ACC112 (cell line): ENCODE measurements at regions not wholly inside any gene's neighbourhood (a gene's known extent, or its start where the extent isn't known, plus 50 kb on each side); places are given as distances from the start of the nearest gene placed in this dataset.
"Not testable (repeated sequence)": the region's sequence is repeated elsewhere in the genome, so short reads cannot be mapped to it uniquely, and the experiment has no call there.

ENCODE experiments used
- H2AFZ ChIP-seq: fragments of 200-600 bp; sonication (generic); one replicate; pipeline ENCODE4 v1.6.0; 2017; ENCODE audit warnings: antibody characterized with exemption, low read length; ENCODE audit not compliant: unreplicated experiment
- H3K27ac ChIP-seq: fragments of 200-600 bp; sonication (generic); 2 replicates; pipeline ENCODE4 v1.5.1; 2014; ENCODE audit warnings: low read depth, mild to moderate bottlenecking, antibody characterized with exemption, low read length, moderate library complexity
- H3K27me3 ChIP-seq: fragments of 200-600 bp; sonication (generic); 2 replicates; pipeline ENCODE4 v1.6.1; 2014; ENCODE audit warnings: mild to moderate bottlenecking, antibody characterized with exemption, low read length, moderate library complexity, mixed read lengths; ENCODE audit not compliant: insufficient read depth
- H3K36me3 ChIP-seq: fragments of 200-600 bp; sonication (generic); 2 replicates; pipeline ENCODE4 v1.6.1; 2016; ENCODE audit warnings: mild to moderate bottlenecking, antibody characterized with exemption, low read length, moderate library complexity, mixed read lengths; ENCODE audit not compliant: insufficient read depth
- H3K4me1 ChIP-seq: fragments of 200-600 bp; sonication (generic); one replicate; pipeline ENCODE4 v1.6.1; 2016; ENCODE audit warnings: low read length, mixed read lengths; ENCODE audit not compliant: insufficient read depth, unreplicated experiment, control insufficient read depth
- H3K4me3 ChIP-seq: fragments of 200-600 bp; sonication (generic); 2 replicates; pipeline ENCODE4 v1.5.1; 2014; ENCODE audit warnings: mild to moderate bottlenecking, low read depth, low read length
- H3K79me2 ChIP-seq: fragments of 200-600 bp; sonication (generic); one replicate; pipeline ENCODE4 v1.6.0; 2016; ENCODE audit warnings: low read length; ENCODE audit not compliant: control insufficient read depth, unreplicated experiment, insufficient read depth

- Histone ChIP-seq H3K27ac (no peak overlapping the region), H2AFZ (no peak overlapping the region), H3K4me3 (no peak overlapping the region), H3K79me2 (no peaks in the 10 kb centered on the region), H3K36me3 (no peaks in the 10 kb centered on the region), H3K4me1 (no peaks in the 10 kb centered on the region), H3K27me3 (no peaks in the 10 kb centered on the region)
Measured at GRCh38 chr18:30163573-30163972, 879.0 kb downstream of the DSC3 start.

- Histone ChIP-seq H3K36me3 (no peaks in the 10 kb centered on the region), H3K79me2 (no peaks in the 10 kb centered on the region), H3K4me3 (no peak overlapping the region), H3K4me1 (no peaks in the 10 kb centered on the region), H2AFZ (no peak overlapping the region), H3K27me3 (no peaks in the 10 kb centered on the region), H3K27ac (no peak overlapping the region)
Measured at GRCh38 chr18:30160124-30160523, 882.4 kb downstream of the DSC3 start.

- H3K79me2 ChIP-seq, result no peaks in the 10 kb centered on the region
- H3K4me1 ChIP-seq, result no peaks in the 10 kb centered on the region
- H3K27me3 ChIP-seq, result no peaks in the 10 kb centered on the region
- no peak overlapping the region for H3K4me3 ChIP-seq
- no peak overlapping the region for H2AFZ ChIP-seq
- no peak overlapping the region for H3K27ac ChIP-seq
- no peaks in the 10 kb centered on the region for H3K36me3 ChIP-seq
Measured at GRCh38 chr18:30150586-30151250, 891.8 kb downstream of the DSC3 start.

- H3K27me3 ChIP-seq, result no peaks in the 10 kb centered on the region
- no peaks in the 10 kb centered on the region for H3K79me2 ChIP-seq
- H2AFZ ChIP-seq, result no peak overlapping the region
- no peak overlapping the region for H3K27ac ChIP-seq
- H3K4me1 ChIP-seq, result no peaks in the 10 kb centered on the region
- no peaks in the 10 kb centered on the region for H3K36me3 ChIP-seq
- no peak overlapping the region for H3K4me3 ChIP-seq
Measured at GRCh38 chr18:30149585-30149984, 893.0 kb downstream of the DSC3 start.

GRCh38 chr18:30142870-30143269, 899.7 kb downstream of the DSC3 start:
- peak overlapping the region; percentile 47; the same call in 1 of the 2 replicates for H3K4me3 ChIP-seq
- H2AFZ ChIP-seq, result peak overlapping the region; percentile 84
- H3K27me3 ChIP-seq, result no peaks in the 10 kb centered on the region
- no peaks in the 10 kb centered on the region for H3K36me3 ChIP-seq
- H3K27ac ChIP-seq, result no peak overlapping the region
- no peaks in the 10 kb centered on the region for H3K79me2 ChIP-seq
- H3K4me1 ChIP-seq, result no peaks in the 10 kb centered on the region

- Histone ChIP-seq H3K4me3 (peak overlapping the region; percentile 47; the same call in 1 of the 2 replicates), H3K4me1 (no peaks in the 10 kb centered on the region), H3K36me3 (no peaks in the 10 kb centered on the region), H3K27ac (no peak overlapping the region), H2AFZ (peak overlapping the region; percentile 84), H3K27me3 (no peaks in the 10 kb centered on the region), H3K79me2 (no peaks in the 10 kb centered on the region)
Measured at GRCh38 chr18:30142248-30142647, 900.3 kb downstream of the DSC3 start.

GRCh38 chr18:30141506-30141905, 901.0 kb downstream of the DSC3 start:
- H3K4me3 ChIP-seq, H3K27ac ChIP-seq, H3K27me3 ChIP-seq, H2AFZ ChIP-seq, H3K4me1 ChIP-seq, H3K36me3 ChIP-seq, H3K79me2 ChIP-seq: not testable (repeated sequence)

GRCh38 chr18:30139631-30140287, 902.8 kb downstream of the DSC3 start:
- Histone ChIP-seq H3K27ac (no peak overlapping the region), H3K36me3 (no peaks in the 10 kb centered on the region), H3K4me1 (peaks cover 7% of the 10 kb centered on the region), H3K79me2 (no peaks in the 10 kb centered on the region), H3K27me3 (no peaks in the 10 kb centered on the region), H3K4me3 (no peak overlapping the region), H2AFZ (no peak overlapping the region)

- no peak overlapping the region for H3K4me3 ChIP-seq
- H3K4me1 ChIP-seq, result peaks cover 12% of the 10 kb centered on the region
- no peaks in the 10 kb centered on the region for H3K27me3 ChIP-seq
- no peaks in the 10 kb centered on the region for H3K36me3 ChIP-seq
- no peaks in the 10 kb centered on the region for H3K79me2 ChIP-seq
- H3K27ac ChIP-seq, result no peak overlapping the region
- peak overlapping the region; percentile 71 for H2AFZ ChIP-seq
Measured at GRCh38 chr18:30135938-30136337, 906.6 kb downstream of the DSC3 start.

GRCh38 chr18:30134020-30134419, 908.5 kb downstream of the DSC3 start:
- Histone ChIP-seq H3K36me3 (no peaks in the 10 kb centered on the region), H3K4me3 (no peak overlapping the region), H3K27me3 (no peaks in the 10 kb centered on the region), H2AFZ (no peak overlapping the region), H3K79me2 (no peaks in the 10 kb centered on the region), H3K27ac (no peak overlapping the region), H3K4me1 (peaks cover 12% of the 10 kb centered on the region)

- H3K4me1 ChIP-seq, result peaks cover 12% of the 10 kb centered on the region
- H2AFZ ChIP-seq, result no peak overlapping the region
- H3K4me3 ChIP-seq, result no peak overlapping the region
- no peaks in the 10 kb centered on the region for H3K36me3 ChIP-seq
- H3K27me3 ChIP-seq, result no peaks in the 10 kb centered on the region
- no peaks in the 10 kb centered on the region for H3K79me2 ChIP-seq
- H3K27ac ChIP-seq, result no peak overlapping the region
Measured at GRCh38 chr18:30132959-30133358, 909.6 kb downstream of the DSC3 start.
